ENCODE measurements at regions not wholly inside any gene's neighbourhood (a gene's known extent, or its start where the extent isn't known, plus 50 kb on each side); places are given as distances from the start of the nearest gene placed in this dataset.
"Not testable (repeated sequence)": the region's sequence is repeated elsewhere in the genome, so short reads cannot be mapped to it uniquely, and the experiment has no call there.

DNA sequence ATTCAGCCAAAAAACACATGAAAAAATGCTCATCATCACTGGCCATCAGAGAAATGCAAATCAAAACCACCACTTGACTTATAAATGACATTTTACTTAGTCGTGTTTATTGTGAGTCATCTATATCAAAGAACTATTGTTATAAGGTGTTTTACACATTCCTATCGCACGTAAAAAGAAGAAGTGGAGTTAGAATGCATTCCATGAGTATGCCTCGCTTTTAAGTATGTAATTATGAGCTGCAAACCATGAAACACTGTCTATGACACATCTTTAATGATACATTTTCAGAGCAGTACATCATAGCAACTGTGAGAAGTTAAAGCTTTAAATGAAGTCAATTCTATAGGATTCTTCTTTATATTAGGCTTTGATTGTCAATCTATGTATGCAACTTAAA lies 614.3 kb upstream of the ADAMTS5 start:
- DNase-seq, result no peak

DNA sequence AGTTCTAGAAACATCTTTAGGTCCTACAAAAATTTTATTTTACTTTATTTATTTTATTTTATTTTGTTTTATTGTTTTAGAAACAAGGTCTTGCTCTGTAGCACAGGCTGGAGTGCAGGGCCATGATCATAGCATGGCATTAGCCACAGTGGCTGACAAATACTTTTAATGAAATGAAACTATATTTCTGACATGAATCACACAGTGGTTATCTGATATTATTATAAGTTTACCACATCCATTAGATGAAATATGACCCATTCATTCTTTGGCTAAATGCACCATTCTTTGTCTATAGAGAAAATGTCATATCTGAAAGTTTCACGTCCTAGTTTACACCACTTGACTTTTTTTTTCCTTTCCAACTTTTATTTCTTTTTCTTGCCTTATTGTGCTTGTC lies 613.4 kb upstream of the ADAMTS5 start:
- no peak for DNase-seq

DNA sequence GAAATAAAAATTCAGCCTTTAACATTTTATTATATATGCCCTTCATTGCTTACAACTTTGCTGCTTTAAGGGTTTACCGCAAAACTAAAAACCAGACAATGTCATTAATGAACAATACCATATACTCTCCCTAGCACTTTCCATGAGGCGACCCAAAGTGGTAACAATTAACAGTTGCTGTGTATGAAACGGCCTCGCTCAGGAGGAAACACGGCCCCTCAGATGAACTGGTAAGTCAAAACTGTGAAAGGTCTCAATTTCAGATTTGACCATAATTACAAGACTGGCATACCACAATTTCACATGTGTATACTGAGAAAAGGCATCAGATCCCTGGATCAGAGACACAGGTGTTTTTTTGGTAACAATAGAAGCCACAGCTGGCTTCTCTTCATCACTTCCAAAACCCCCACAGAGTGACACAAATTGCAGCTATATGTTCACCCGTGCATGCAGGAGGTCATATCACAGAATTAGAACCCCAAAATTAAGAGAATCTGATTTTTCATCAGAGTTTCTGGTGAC lies 611.9 kb upstream of the ADAMTS5 start:
- DNase-seq, result no peak

DNA sequence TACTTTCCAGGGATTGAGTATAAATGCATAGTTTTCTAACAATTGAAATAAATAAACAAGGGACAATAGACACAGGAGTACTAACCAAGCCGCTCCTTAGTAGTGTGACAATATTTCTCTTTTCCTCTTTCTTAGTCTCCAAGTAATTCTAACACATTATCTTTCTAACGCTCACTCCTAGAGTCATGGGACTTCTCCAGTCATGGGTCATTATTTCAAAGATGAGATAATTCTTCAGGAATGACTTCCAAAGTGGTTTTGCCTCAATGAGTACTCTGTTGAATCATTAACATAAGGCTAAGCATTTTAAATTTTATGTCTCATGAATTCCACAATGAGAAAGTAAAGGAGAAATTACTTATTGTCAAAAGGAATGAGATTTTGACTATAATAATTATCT lies 605.8 kb upstream of the ADAMTS5 start:
- DNase-seq, result no peak

DNA sequence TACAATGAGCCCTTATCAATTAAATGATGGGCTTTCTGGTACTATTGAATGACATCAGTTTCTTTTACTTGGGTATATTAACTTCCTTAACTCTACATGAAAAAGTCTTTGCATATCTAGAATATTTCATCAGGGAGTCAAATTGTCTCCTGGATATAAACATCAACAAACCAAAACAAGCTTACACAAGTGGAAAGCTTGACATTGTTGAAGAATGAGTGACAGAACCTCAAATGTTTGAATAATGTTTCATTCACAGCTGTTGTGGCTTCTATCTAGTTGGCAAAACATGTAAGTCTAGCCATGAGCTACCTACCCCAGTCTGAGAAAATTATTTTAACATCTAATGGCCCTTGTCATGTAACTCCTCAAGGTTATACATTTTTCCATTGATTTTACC lies 604.8 kb upstream of the ADAMTS5 start:
- no peak for DNase-seq

DNA sequence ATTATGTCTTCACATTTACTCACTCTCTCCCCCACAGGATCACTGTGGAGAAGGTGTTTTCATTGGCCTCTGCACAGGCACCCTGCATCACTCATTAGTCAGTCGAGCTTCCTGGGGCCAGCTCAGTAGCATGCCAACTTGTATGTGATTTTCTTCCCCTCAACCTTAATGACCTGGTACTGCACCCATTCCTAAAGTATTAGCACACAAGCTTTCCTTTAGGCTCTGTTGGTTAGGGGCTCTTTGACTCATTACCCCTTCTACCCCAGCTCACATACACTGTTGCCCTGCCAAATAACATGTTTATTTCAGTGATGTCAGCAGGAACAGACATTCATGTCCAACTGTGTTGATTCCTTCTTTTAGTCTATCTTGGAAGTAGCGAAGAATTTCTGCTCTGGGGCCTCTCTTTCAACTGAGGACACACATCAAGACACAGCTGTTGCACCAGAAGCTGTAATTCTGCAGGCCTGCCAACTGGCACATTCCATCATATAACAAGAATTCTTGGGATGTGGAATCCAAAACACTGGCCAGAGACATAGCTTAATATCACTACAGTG lies 603.5 kb upstream of the ADAMTS5 start:
- DNase-seq, result no peak

DNA sequence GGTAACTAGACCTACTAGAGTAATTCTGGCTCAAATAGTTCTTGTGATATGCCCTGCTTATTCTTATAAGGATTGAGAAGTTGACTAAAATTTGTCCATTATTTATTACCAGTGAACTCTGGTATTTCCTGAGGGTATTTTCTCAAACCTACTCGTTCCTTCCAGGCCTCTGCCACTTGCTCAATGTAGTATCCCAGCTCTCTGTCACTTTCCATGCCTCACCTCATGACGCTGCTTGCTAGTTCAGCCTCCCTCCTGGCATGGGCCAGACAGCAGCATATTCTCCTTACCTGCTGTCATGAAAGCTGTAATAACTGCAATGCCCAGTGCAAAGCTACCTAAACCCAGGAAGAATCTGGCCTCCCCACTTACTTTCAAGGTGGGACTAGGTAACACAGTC lies 602.9 kb upstream of the ADAMTS5 start:
- DNase-seq, result no peak

DNA sequence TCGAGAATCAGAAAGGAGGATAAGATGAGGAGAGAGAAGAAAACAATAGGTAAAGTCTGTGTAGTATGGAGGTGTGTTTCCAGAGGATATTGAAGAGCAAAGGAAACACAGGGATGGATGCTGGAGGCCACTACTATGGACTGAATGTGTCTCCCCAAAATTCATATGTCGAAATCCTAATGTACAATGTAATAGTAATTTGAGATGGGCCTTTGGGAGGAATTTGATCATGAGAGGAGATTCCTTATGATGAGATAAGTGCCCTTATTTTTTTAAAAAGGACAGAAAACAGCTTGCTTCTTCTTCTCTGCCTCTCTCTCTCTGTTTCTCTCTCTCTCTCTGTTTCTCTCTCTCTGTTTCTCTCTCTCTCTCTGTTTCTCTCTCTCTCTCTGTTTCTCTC lies 602.2 kb upstream of the ADAMTS5 start:
- no peak for DNase-seq

DNA sequence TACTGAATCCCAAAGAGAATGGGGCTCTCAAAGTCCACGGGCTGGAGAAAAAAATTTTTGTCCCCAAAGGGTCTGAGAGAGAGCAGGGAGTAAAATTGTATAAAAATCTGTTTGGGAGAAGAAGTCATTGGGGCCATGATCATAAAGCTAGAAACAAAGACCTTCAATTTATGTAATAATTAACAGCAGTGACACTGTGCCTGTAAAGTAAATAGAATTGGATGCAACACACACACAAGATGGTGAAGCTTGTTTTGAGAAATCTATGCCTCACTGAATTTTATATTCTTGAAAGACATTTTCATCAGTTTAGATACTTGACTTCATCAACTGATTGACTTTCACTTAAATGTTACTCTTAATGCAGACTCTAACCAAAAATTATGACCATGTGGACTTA lies 600.5 kb upstream of the ADAMTS5 start:
- DNase-seq, result no peak

DNA sequence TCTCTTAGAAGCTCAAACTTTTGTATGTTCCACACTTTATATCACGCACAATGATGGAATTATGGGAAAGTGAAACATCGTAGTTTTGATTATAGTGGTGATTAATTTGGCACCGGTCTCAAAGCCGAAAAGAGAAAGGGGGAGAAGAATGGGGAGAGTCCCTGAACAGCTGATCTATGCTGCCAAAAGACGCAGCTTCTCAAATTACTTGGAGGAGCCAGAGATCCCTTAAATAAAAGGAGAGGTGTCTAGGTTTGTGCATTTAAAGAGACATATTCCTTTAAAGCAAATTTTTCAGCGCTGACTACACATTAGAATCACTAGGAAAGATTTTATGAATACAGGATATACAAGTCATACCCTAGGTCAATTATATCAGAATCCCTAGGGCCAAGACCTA lies 599.6 kb upstream of the ADAMTS5 start:
- DNase-seq, result no peak

DNA sequence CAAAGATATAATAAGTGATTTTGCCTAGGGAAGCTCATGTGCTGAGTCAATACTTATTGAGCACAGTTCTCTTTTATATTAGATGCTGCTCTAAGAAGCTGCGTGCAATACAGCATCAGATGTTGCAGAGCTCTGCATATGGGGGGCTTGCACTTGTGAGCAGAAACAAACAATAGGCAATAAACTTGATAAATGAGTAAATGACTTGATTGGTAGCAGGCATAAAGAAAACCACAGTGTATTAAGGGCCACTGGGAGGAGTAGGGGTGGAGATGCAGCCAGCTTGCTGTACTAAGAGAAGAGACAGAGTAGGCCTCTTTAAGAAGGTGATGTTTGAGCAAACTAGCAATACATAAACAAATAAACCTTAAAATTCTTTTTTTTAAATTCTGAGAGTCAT lies 598.5 kb upstream of the ADAMTS5 start:
- DNase-seq, result no peak

DNA sequence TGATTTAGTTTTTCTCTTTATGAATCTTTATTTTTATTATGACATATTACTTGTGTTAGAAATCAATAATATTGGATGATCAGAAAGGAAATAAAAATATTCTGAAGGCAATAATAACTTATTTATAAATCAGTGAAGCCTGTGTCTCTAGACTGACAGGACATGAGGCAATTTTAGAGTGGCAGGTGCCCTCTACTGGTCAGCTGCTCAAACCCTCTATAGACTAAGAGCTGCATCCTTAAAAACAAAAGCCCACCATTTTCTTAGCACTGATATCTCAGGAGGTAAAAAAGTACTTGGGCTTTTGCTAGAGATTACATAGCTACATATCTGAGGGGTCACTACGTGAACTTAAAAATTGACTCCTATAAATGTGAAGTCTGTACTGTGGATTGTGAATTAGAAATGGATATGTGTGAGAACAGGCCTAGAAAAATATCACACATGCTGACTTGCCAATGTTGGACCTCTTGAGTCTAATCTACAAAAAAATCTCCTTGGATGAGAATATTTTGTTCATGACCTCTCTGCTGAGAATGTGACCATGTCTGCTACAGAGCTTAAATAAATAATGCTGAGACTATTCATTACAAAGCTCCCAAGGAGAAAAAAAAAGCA lies 597.9 kb upstream of the ADAMTS5 start:
- no peak for DNase-seq

DNA sequence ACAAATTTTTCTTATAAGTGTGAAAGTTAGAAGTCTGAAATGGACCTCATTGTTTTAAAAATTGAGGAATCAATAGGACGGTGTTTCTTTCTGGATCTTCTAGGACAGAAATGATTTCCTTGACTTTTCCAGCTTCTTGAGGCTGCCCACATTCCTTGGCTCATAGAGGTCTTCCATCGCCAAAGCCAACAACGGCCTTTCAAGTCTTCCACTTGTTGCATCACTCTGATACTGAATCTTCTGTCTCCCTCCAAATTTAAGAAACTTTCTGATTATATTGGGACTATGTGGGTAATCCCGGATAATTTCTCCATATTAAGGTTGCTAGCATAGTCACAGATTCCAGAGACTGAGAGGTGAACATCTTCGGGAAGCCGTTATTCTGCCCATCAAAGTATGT lies 595.4 kb upstream of the ADAMTS5 start:
- no peak for DNase-seq

DNA sequence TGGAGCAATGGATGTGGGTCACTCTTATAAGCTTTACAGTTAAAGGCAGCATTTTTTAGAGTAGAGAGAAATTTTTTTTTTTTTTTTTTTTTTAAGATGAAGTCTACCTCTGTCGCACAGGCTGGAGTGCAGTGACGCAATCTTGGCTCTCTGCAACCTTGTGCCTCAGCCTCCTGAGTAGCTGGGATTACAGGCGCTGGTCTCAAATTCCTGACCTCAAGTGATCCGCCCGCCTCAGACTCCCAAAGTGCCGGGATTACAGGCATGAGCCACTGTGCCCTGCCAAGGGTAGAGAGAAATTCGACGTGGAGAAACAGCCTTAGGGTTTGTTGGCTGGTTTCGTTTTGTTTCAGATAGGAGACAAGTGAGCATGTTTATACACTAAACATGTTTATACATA lies 594.2 kb upstream of the ADAMTS5 start:
- DNase-seq, result no peak

DNA sequence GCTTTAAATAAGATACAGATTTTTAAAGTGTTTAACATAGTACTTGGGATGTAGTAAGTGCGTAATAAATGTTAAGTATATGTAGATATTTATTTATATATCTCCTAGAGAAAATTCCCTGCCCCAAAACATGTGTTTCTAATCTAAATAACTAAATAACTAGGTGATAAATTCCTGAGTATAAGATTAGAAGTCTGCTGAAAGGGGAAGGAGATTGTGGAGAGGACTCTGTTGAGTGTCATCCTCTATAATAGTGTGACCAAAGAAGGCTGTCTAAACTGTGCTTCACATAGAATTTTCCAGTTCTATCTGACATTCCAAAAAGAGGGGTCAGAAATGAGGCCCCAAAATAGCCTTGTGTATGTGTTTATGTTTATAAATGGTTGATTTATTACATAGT lies 590.5 kb upstream of the ADAMTS5 start:
- no peak for DNase-seq

DNA sequence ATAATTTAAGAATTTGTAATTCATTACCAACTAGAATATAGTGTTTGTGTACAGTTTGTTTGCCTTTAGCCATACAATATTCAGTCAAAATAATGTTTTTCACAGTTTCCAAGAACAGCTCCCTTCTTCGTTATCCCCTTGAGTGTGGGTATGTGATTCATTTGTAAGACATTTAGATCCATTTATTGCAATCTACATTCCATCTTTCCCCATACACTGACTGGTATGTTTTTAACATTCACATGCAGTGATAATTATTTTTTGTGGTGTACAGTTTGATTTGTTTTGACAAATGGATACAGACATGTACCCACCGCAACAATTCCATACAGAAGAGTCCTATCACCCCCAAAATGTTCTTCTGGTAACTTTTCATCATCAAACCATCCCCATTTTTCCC lies 589.1 kb upstream of the ADAMTS5 start:
- DNase-seq, result no peak

DNA sequence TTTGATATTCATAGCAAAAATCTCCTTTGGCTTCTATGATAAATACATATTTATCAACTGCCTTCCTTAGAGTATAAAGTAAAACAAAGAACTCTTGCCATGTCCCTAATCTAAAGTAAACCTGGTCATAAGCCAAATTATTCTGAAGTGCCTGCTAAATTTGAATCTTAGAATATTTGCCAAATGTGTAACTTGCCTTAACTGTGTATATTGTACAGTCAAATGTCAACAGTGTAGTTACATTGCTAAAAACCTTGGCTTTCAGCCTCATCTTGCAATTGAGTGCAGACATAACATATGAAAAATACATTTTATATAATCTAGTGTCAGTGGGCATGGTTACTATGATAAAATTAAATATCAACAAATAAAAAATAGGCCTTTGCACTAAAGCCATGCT lies 583.4 kb upstream of the ADAMTS5 start:
- DNase-seq, result no peak

DNA sequence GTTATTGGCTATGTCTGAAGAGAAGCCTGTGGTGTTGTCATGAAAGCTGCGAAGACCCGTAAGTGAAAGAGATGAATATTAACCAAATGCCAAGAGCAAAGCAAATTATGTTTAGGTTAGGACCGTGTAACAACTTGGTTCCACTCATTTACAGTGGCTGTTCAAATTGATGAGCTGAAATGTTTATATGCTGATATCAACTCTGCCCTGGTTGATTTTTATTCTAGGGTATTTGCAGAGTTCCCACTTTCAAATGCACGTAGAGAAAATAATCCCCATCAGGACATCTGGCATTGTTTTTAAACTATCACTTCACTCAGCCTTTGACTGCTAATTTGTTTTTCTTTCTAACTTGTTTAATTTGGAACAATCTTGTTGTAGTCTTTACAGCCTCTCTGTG lies 581.6 kb upstream of the ADAMTS5 start:
- no peak for DNase-seq

DNA sequence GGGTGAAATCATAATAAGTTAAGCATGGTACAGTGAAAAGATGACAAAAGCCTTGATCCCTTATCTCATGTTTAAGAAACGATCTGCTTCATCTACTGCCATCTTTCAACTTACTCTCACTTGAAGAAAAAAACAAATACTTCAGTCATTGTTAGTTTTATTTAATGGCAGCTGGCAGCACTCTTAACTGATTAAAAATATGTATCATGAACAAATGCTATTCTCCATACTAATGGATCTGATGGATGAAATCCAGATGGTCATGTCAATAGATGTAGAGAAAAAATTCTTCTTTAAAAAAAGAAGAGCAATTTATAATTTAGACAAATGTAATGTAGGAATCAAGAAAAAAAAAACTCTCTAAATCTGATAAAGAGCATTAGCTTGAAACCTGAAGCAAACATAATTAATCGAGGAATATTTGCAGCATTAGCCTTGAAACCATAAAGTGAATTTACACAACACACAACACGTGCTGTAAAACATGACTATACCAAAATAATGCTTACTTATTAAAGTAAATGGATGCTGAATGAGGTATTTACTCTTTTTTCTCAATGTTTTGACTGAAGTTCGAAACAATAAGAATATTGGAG lies 579.0 kb upstream of the ADAMTS5 start:
- no peak for DNase-seq

DNA sequence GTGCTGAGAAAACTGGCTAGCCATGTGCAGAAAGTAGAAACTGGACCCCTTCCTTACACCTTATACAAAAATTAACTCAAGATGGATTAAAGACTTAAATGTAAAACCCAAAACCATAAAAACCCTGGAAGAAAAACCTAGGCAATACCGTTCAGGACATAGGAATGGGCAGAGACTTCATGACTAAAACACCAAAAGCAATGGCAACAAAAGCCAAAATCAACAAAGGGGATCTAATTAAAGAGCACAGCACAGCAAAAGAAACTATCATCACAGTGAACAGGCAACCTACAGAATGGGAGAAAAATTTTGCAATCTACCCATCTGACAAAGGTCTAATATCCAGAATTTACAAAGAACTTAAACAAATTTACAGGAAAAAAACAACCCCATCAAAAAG lies 575.2 kb upstream of the ADAMTS5 start:
- DNase-seq, result not testable (repeated sequence)

DNA sequence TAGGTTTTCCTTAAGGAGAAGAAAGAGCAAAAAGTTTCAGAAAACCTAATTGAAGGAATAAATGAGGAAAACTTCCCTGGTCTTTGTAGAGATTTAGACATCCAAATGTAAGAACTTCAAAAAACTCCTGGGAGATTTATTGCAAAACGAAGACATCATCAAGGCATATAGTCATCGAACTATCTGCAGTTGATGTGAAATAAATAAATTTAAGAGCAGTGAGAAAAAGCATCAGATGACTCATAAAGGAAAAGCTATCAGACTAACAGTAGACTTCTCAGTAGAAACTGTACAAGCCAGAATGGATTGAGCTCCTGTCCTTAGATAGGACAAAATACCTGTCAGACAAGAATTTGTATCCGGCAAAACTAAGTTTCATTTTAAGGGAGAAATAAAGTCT lies 569.4 kb upstream of the ADAMTS5 start:
- no peak for DNase-seq

DNA sequence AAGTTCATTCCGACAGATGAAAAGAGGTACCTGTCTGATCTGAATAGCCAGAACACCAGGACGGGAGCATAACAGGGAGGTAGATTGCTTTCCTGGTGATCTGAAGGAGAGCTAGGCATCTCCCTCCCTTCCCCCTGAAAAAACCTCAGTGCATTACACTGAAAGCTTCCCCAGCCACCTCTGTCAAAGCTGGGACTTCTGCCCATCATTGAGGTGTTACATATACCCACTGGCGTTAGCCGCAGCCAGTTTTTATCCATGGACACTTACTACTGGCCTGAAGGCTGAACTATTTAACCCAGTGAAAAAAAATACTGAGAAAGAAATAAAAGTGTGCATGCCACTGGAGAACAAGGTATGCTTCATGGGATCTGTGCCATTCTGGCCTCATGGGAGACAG lies 568.3 kb upstream of the ADAMTS5 start:
- no peak for DNase-seq

DNA sequence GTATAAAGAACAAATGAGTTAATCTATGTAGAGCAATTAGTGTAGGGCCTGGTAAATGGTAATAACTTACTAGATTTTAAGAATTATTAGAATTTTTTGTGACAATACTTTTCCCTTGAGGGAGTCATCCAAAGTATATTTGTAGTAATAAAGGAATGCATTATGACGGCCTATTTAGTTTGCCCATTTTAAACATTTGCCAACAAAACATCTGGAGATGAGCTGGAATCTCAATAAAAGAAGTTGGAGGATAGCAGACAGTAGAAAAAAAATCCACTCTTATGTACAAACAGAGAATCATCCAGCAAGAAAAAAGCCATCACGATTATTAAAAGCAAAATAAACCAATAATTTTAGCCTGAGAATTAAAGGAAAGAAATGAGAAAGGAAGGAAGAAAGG lies 567.3 kb upstream of the ADAMTS5 start:
- DNase-seq, result no peak

DNA sequence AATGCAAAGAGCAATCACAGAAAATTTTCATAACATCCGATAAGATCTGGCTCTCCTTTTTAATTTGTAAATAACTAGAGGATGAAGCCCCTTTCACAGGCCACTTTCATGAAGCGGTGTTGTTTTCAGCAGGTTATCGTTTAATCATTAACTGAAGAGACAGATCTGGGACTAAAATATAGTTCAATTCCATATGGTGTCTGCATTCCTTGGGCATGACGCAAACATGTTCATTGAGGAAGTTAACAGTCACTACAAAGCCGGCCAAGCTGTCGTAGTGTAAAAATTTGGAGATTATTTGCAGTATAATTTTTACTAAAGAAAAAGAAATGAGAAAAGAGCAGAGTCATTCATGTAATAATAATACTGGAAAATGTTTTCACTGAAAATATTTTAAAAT lies 565.2 kb upstream of the ADAMTS5 start:
- no peak for DNase-seq

DNA sequence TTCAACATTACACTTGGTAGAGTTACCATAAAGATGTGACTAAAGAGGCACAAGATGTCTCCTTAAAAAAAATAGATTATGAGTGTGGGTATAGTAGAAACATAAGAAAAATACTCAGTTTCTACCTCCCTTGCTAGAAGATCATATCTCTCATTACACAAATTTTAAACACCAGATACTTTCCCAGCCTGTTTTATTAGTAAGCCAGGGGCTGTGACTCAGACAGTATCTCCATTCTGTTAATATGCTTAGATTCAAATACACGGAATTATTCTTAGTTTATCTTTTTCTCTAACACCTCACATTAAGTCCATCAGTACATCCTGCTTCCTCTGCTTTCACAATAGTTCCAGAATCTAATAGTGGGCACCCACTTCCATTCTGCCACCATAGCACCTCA lies 561.8 kb upstream of the ADAMTS5 start:
- no peak for DNase-seq

Measured in NCI-H1105 (cell line).